NT2/D1 (cell line): ENCODE measurements at regions not wholly inside any gene's neighbourhood (a gene's known extent, or its start where the extent isn't known, plus 50 kb on each side); places are given as distances from the start of the nearest gene placed in this dataset.

Source experiments
- SUZ12 ChIP-seq: IDR thresholded peaks from 2 replicates; pipeline ENCODE4 v1.6.1; 2011; ENCODE audit not compliant: insufficient read length, insufficient read depth; ENCODE audit errors: extremely low read depth
- YY1 ChIP-seq: IDR thresholded peaks from 2 replicates; pipeline ENCODE4 v1.6.1; 2011; ENCODE audit not compliant: insufficient read length, insufficient read depth
- ZNF274 ChIP-seq: IDR thresholded peaks from 2 replicates; pipeline ENCODE4 v1.6.1; 2011; ENCODE audit warnings: mild to moderate bottlenecking, low read depth, low read length

- TF ChIP-seq ZNF274 (no peak), YY1 (no peak), SUZ12 (no peak)
Observed at GRCh38 chr18:72634500-72634899, 90.4 kb upstream of the CBLN2 start.
